MM.1S (cell line): ENCODE measurements at regions not wholly inside any gene's neighbourhood (a gene's known extent, or its start where the extent isn't known, plus 50 kb on each side); places are given as distances from the start of the nearest gene placed in this dataset.

Experiments
- DNase-seq: peaks from one replicate; pipeline ENCODE4 v3.0.0-alpha.2; 2015
- H2AFZ ChIP-seq: fragments of 300-600 bp; sonication (generic); 2 replicates; pipeline ENCODE4 v1.6.0; 2016; ENCODE audit warnings: antibody characterized with exemption, low read length
- H3F3A ChIP-seq: fragments of 300-600 bp; sonication (generic); 2 replicates; pipeline ENCODE4 v1.6.1; 2016; ENCODE audit warnings: mild to moderate bottlenecking, antibody characterized with exemption, low read length, moderate library complexity, mixed read lengths; ENCODE audit not compliant: insufficient read depth
- H3K27ac ChIP-seq: fragments of 300-600 bp; sonication (generic); 2 replicates; pipeline ENCODE4 v1.5.1; 2016; ENCODE audit warnings: mild to moderate bottlenecking, low read length
- H3K27me3 ChIP-seq: fragments of 300-600 bp; sonication (generic); replicated peaks from 2 replicates; pipeline ENCODE4 v1.6.0; 2016; ENCODE audit warnings: low read length; ENCODE audit not compliant: insufficient read depth
- H3K36me3 ChIP-seq: fragments of 300-600 bp; sonication (generic); replicated peaks from 2 replicates; pipeline ENCODE4 v1.6.1; 2016; ENCODE audit warnings: mild to moderate bottlenecking, low read length, mixed read lengths; ENCODE audit not compliant: insufficient read depth
- H3K4me1 ChIP-seq: fragments of 300-600 bp; sonication (generic); 2 replicates; pipeline ENCODE4 v1.6.1; 2016; ENCODE audit warnings: low read length, mixed read lengths
- H3K4me2 ChIP-seq: fragments of 300-600 bp; sonication (generic); 2 replicates; pipeline ENCODE4 v1.6.0; 2016; ENCODE audit warnings: low read depth, low read length
- H3K4me3 ChIP-seq: fragments of 300-600 bp; sonication (generic); 2 replicates; pipeline ENCODE4 v1.5.1; 2016; ENCODE audit warnings: low read length, mixed read lengths
- H3K79me2 ChIP-seq: fragments of 300-600 bp; sonication (generic); 2 replicates; pipeline ENCODE4 v1.6.1; 2016; ENCODE audit warnings: mixed run types, low read length, mixed read lengths
- H3K9ac ChIP-seq: fragments of 300-600 bp; sonication (generic); 2 replicates; pipeline ENCODE4 v1.6.1; 2016; ENCODE audit warnings: low read length, mixed read lengths
- H3K9me2 ChIP-seq: fragments of 300-600 bp; sonication (generic); replicated peaks from 2 replicates; pipeline ENCODE4 v1.6.1; 2016; ENCODE audit warnings: mild to moderate bottlenecking, low read length, mixed read lengths; ENCODE audit not compliant: insufficient read depth
- H3K9me3 ChIP-seq: fragments of 300-600 bp; sonication (generic); replicated peaks from 2 replicates; pipeline ENCODE4 v1.6.1; 2016; ENCODE audit warnings: mild to moderate bottlenecking, low read length, mixed read lengths; ENCODE audit not compliant: insufficient read depth
- H4K20me1 ChIP-seq: fragments of 300-600 bp; sonication (generic); 2 replicates; pipeline ENCODE4 v1.6.1; 2016; ENCODE audit warnings: mild to moderate bottlenecking, low read length, moderate library complexity, mixed read lengths; ENCODE audit not compliant: insufficient read depth
- EZH2 ChIP-seq: fragments of 300-600 bp; sonication (generic); optimal IDR thresholded peaks from 2 replicates; pipeline ENCODE3; 2017; ENCODE audit warnings: low read depth, mild to moderate bottlenecking, antibody characterized with exemption, low read length, mixed read lengths
- EZH2phosphoT487 ChIP-seq: fragments of 300-600 bp; sonication (generic); IDR thresholded peaks from 2 replicates; pipeline ENCODE4 v1.6.1; 2018; ENCODE audit warnings: antibody characterized with exemption, low read length
- TF ChIP-seq, protein P1 (sequence below): fragments of 300-600 bp; sonication (generic); IDR thresholded peaks from 2 replicates; pipeline ENCODE4 v1.5.1; 2016; ENCODE audit warnings: antibody characterized with exemption, low read length, mixed read lengths

GRCh38 chr4:4734425-4734824 is 125.0 kb upstream of the MSX1 start:
- H3F3A ChIP-seq, result no peaks in the 10 kb centered on the region
- no peaks in the 10 kb centered on the region for H3K4me1 ChIP-seq
- no peak overlapping the region for H3K9ac ChIP-seq
- no peak overlapping the region for H2AFZ ChIP-seq
- no peak overlapping the region for H3K4me3 ChIP-seq
- H3K79me2 ChIP-seq, result no peaks in the 10 kb centered on the region
- no peaks in the 10 kb centered on the region for H3K9me3 ChIP-seq
- H3K36me3 ChIP-seq, result no peaks in the 10 kb centered on the region
- H3K4me2 ChIP-seq, result no peak overlapping the region
- H4K20me1 ChIP-seq, result no peaks in the 10 kb centered on the region
- H3K27ac ChIP-seq, result no peak overlapping the region
- H3K27me3 ChIP-seq, result no peaks in the 10 kb centered on the region
- DNase-seq, result no peak
- TF ChIP-seq EZH2phosphoT487, result no peak
- TF ChIP-seq, protein P1, sequence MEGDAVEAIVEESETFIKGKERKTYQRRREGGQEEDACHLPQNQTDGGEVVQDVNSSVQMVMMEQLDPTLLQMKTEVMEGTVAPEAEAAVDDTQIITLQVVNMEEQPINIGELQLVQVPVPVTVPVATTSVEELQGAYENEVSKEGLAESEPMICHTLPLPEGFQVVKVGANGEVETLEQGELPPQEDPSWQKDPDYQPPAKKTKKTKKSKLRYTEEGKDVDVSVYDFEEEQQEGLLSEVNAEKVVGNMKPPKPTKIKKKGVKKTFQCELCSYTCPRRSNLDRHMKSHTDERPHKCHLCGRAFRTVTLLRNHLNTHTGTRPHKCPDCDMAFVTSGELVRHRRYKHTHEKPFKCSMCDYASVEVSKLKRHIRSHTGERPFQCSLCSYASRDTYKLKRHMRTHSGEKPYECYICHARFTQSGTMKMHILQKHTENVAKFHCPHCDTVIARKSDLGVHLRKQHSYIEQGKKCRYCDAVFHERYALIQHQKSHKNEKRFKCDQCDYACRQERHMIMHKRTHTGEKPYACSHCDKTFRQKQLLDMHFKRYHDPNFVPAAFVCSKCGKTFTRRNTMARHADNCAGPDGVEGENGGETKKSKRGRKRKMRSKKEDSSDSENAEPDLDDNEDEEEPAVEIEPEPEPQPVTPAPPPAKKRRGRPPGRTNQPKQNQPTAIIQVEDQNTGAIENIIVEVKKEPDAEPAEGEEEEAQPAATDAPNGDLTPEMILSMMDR, result no peak
- no peak for TF ChIP-seq EZH2
- H3K9me2 ChIP-seq, result no peaks in the 10 kb centered on the region

- no peak overlapping the region for H3K9ac ChIP-seq
- no peaks in the 10 kb centered on the region for H3K36me3 ChIP-seq
- no peaks in the 10 kb centered on the region for H3F3A ChIP-seq
- H3K79me2 ChIP-seq, result no peaks in the 10 kb centered on the region
- no peaks in the 10 kb centered on the region for H3K9me2 ChIP-seq
- no peak overlapping the region for H2AFZ ChIP-seq
- H3K9me3 ChIP-seq, result no peaks in the 10 kb centered on the region
- H3K27me3 ChIP-seq, result no peaks in the 10 kb centered on the region
- TF ChIP-seq, protein P1, result no peak
- no peaks in the 10 kb centered on the region for H3K4me1 ChIP-seq
- no peaks in the 10 kb centered on the region for H4K20me1 ChIP-seq
- H3K27ac ChIP-seq, result no peak overlapping the region
- no peak overlapping the region for H3K4me2 ChIP-seq
- no peak overlapping the region for H3K4me3 ChIP-seq
- DNase-seq, result no peak
These were observed 125.8 kb upstream of the MSX1 start for GRCh38 chr4:4733663-4734062.

DNA sequence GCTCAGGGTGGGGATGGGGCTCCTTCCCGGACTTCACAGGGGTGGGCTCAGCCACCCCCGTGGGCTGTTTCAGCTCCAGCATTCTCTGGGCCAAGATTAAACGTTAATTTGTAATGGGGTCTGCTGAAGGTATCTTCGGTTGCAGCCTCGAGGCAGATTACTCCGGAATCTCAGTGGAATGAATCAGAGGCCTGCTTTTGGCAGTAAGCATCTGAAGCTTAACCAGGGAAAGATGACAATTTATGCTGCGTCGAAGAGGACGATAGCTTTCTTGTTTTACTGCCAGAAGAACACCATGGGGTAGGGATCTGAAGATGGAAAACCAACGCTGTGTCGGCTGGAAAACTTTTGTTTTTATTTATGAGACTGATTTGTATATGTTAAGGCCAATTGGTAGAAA is 129.2 kb upstream of the MSX1 start:
- Histone ChIP-seq H4K20me1 (no peaks in the 10 kb centered on the region), H3K27me3 (no peaks in the 10 kb centered on the region), H3K4me3 (no peak overlapping the region), H3K9me2 (no peaks in the 10 kb centered on the region), H3K9me3 (no peaks in the 10 kb centered on the region), H2AFZ (no peak overlapping the region), H3K9ac (no peak overlapping the region), H3K79me2 (no peaks in the 10 kb centered on the region), H3F3A (no peaks in the 10 kb centered on the region), H3K27ac (no peak overlapping the region), H3K4me2 (no peak overlapping the region), H3K36me3 (no peaks in the 10 kb centered on the region), H3K4me1 (no peaks in the 10 kb centered on the region)
- no peak for TF ChIP-seq EZH2phosphoT487
- TF ChIP-seq EZH2, result no peak
- TF ChIP-seq, protein P1, result no peak
- DNase-seq, result no peak
